ENCODE measurements at regions not wholly inside any gene's neighbourhood (a gene's known extent, or its start where the extent isn't known, plus 50 kb on each side); places are given as distances from the start of the nearest gene placed in this dataset.
A peak's percentile ranks its signal among the peaks of the same experiment; 100 is the strongest.

DNA sequence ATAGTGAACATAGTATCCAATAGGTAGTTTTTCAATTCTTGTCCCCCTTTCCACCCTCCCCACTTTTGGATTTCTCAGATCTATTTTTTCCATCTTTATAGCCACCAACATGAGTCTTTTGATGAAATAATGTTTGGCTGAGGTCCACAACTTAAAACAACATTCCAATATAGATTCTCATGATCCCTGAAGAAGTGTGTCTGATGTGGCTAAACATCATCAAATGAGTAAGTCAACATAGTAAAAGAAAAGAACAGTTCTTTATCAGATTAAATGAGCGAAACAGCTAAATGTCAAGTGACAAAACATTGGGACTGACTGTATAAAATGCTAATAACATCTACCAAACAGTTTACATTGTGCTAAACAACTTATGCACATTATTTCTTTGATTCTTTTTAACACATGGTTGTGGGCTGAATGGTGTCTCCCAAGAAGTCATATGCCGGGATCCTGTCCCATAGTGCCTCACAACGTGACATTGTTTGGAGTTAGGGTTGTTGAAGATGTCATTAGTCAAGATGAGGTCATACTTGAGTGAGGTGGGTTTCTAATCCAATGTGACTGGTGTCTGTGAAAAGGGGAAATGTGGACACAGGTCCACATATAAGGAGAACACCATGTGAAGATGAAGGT is 453.6 kb downstream of the LTN1 start:
- TF ChIP-seq, protein P1, sequence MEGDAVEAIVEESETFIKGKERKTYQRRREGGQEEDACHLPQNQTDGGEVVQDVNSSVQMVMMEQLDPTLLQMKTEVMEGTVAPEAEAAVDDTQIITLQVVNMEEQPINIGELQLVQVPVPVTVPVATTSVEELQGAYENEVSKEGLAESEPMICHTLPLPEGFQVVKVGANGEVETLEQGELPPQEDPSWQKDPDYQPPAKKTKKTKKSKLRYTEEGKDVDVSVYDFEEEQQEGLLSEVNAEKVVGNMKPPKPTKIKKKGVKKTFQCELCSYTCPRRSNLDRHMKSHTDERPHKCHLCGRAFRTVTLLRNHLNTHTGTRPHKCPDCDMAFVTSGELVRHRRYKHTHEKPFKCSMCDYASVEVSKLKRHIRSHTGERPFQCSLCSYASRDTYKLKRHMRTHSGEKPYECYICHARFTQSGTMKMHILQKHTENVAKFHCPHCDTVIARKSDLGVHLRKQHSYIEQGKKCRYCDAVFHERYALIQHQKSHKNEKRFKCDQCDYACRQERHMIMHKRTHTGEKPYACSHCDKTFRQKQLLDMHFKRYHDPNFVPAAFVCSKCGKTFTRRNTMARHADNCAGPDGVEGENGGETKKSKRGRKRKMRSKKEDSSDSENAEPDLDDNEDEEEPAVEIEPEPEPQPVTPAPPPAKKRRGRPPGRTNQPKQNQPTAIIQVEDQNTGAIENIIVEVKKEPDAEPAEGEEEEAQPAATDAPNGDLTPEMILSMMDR (IDR thresholded peaks at IDR 0.05; ENCODE audit: low read depth, low read length, missing control alignments) = no peak
- DNase-seq (ENCODE audit: extremely low read depth, low read depth) = peak; percentile 81
- no peak overlapping the region for H3K4me3 ChIP-seq (replicated peaks; ENCODE audit: low read depth, low read length)

- peak; percentile 99 for DNase-seq (ENCODE audit: extremely low read depth, low read depth)
- TF ChIP-seq, protein P1 (IDR thresholded peaks at IDR 0.05; ENCODE audit: low read depth, low read length, missing control alignments) = no peak
- no peak overlapping the region for H3K4me3 ChIP-seq (replicated peaks; ENCODE audit: low read depth, low read length)
Observed at GRCh38 chr21:28537371-28538079, 455.2 kb downstream of the LTN1 start.

GRCh38 chr21:28532446-28532845 is 460.2 kb downstream of the LTN1 start:
- no peak for DNase-seq (ENCODE audit: extremely low read depth, low read depth)
- TF ChIP-seq, protein P1 (IDR thresholded peaks at IDR 0.05; ENCODE audit: low read depth, low read length, missing control alignments) = no peak
- H3K4me3 ChIP-seq (replicated peaks; ENCODE audit: low read depth, low read length) = no peak overlapping the region

- no peak for DNase-seq (ENCODE audit: extremely low read depth, low read depth)
- no peak overlapping the region for H3K4me3 ChIP-seq (replicated peaks; ENCODE audit: low read depth, low read length)
- TF ChIP-seq, protein P1 (IDR thresholded peaks at IDR 0.05; ENCODE audit: low read depth, low read length, missing control alignments) = no peak
Observed at GRCh38 chr21:28523367-28523766, 469.3 kb downstream of the LTN1 start.

GRCh38 chr21:28522014-28522799 is 470.5 kb downstream of the LTN1 start:
- TF ChIP-seq, protein P1 (IDR thresholded peaks at IDR 0.05; ENCODE audit: low read depth, low read length, missing control alignments) = peak; percentile 71
- peak; percentile 74 for DNase-seq (ENCODE audit: extremely low read depth, low read depth)
- no peak overlapping the region for H3K4me3 ChIP-seq (replicated peaks; ENCODE audit: low read depth, low read length)

DNA sequence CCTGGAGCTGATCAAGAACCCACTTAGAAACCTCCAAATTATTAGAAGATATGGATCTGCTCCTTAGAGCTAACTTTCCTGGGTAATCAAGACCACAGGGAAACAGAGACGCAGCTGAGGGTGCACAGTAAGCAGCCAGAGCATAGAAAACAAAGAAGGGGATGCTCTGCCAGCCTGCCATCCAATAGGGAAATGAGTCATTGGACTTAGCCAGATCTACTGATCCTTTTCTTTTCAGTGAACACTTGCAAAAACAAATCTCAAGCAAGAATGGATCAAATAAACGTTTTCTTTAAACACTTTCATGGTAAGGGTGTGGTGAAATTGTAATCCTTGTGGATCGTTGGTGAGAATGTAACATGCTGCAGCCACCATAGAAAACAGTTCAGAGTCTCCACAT is 474.0 kb downstream of the LTN1 start:
- TF ChIP-seq, protein P1 (IDR thresholded peaks at IDR 0.05; ENCODE audit: low read depth, low read length, missing control alignments) = no peak
- no peak overlapping the region for H3K4me3 ChIP-seq (replicated peaks; ENCODE audit: low read depth, low read length)
- no peak for DNase-seq (ENCODE audit: extremely low read depth, low read depth)

Data from HFF-Myc (cell line).